ENCODE measurements at regions not wholly inside any gene's neighbourhood (a gene's known extent, or its start where the extent isn't known, plus 50 kb on each side); places are given as distances from the start of the nearest gene placed in this dataset.

- Histone ChIP-seq H3K9me3 (ENCODE audit: low read length) (no peaks in the 10 kb centered on the region), H3K9me2 (ENCODE audit: insufficient read depth, low read length) (no peaks in the 10 kb centered on the region), H3K79me2 (replicated peaks; ENCODE audit: insufficient read depth, low read length) (no peaks in the 10 kb centered on the region), H3K9ac (ENCODE audit: low read length) (no peak overlapping the region), H4K20me1 (ENCODE audit: insufficient read depth) (no peaks in the 10 kb centered on the region), H2AFZ (ENCODE audit: low read depth, low read length) (no peak overlapping the region), H3F3A (ENCODE audit: insufficient read depth, low read length, poor library complexity, severe bottlenecking) (no peaks in the 10 kb centered on the region), H3K4me2 (ENCODE audit: low read length) (no peak overlapping the region), H3K27me3 (ENCODE audit: insufficient read depth, low read depth, low read length) (no peaks in the 10 kb centered on the region), H3K36me3 (ENCODE audit: insufficient read depth, low read length) (no peaks in the 10 kb centered on the region), H3K27ac (ENCODE audit: low read length) (no peak overlapping the region), H3K4me3 (ENCODE audit: low read length) (no peak overlapping the region)
- TF ChIP-seq MXI1 (conservative IDR thresholded peaks at IDR 0.05; ENCODE audit: poor library complexity, severe bottlenecking), result no peak
- TF ChIP-seq SMC3 (conservative IDR thresholded peaks at IDR 0.05; ENCODE audit: poor library complexity), result no peak
- TF ChIP-seq REST (IDR thresholded peaks at IDR 0.05; ENCODE audit: borderline replicate concordance), result no peak
- no peak for TF ChIP-seq TAF1 (IDR thresholded peaks at IDR 0.05; ENCODE audit: low read depth)
- no peak for TF ChIP-seq CTCF (IDR thresholded peaks at IDR 0.05; ENCODE audit: poor library complexity, severe bottlenecking)
These were observed 106.8 kb downstream of the SEMA6D start for GRCh38 chr15:47824147-47824546.

- H2AFZ ChIP-seq (ENCODE audit: low read depth, low read length), result no peak overlapping the region
- H3K79me2 ChIP-seq (replicated peaks; ENCODE audit: insufficient read depth, low read length), result no peaks in the 10 kb centered on the region
- H3K4me2 ChIP-seq (ENCODE audit: low read length), result no peak overlapping the region
- H3K27me3 ChIP-seq (ENCODE audit: insufficient read depth, low read depth, low read length), result no peaks in the 10 kb centered on the region
- H3K9ac ChIP-seq (ENCODE audit: low read length), result no peak overlapping the region
- H4K20me1 ChIP-seq (ENCODE audit: insufficient read depth), result no peaks in the 10 kb centered on the region
- TF ChIP-seq REST (IDR thresholded peaks at IDR 0.05; ENCODE audit: borderline replicate concordance) (no peak), EZH2 (IDR thresholded peaks at IDR 0.05; ENCODE audit: borderline replicate concordance, insufficient read depth, low read length, poor library complexity, severe bottlenecking) (no peak), EP300 (conservative IDR thresholded peaks at IDR 0.05; ENCODE audit: poor library complexity, severe bottlenecking) (no peak), RAD21 (conservative IDR thresholded peaks at IDR 0.05) (no peak), TAF1 (IDR thresholded peaks at IDR 0.05; ENCODE audit: low read depth) (no peak), SMC3 (conservative IDR thresholded peaks at IDR 0.05; ENCODE audit: poor library complexity) (no peak), CTCF (IDR thresholded peaks at IDR 0.05; ENCODE audit: poor library complexity, severe bottlenecking) (no peak), MXI1 (conservative IDR thresholded peaks at IDR 0.05; ENCODE audit: poor library complexity, severe bottlenecking) (no peak), POLR2AphosphoS5 (IDR thresholded peaks at IDR 0.05) (no peak)
- H3K9me2 ChIP-seq (ENCODE audit: insufficient read depth, low read length), result no peaks in the 10 kb centered on the region
- H3K27ac ChIP-seq (ENCODE audit: low read length), result no peak overlapping the region
- H3K9me3 ChIP-seq (ENCODE audit: low read length), result no peaks in the 10 kb centered on the region
- H3K36me3 ChIP-seq (ENCODE audit: insufficient read depth, low read length), result no peaks in the 10 kb centered on the region
- no peak overlapping the region for H3K4me3 ChIP-seq (ENCODE audit: low read length)
- H3F3A ChIP-seq (ENCODE audit: insufficient read depth, low read length, poor library complexity, severe bottlenecking), result no peaks in the 10 kb centered on the region
These were observed 112.4 kb downstream of the SEMA6D start for GRCh38 chr15:47829667-47830066.
